Stimulated activated CD8-positive, alpha-beta memory T cell treated with anti-CD3 and anti-CD28 coated beads, Interleukin-4, amount 100 ng/mL, for 4 hours (primary cell): ENCODE measurements at regions not wholly inside any gene's neighbourhood (a gene's known extent, or its start where the extent isn't known, plus 50 kb on each side); places are given as distances from the start of the nearest gene placed in this dataset.

Experiments
- DNase-seq, 2 donors: peaks; one replicate each; pipeline ENCODE4 v3.0.0-alpha.2; 2020; ENCODE audit warnings: low read depth in 2 of 2, low spot score in 1 of 2

DNA sequence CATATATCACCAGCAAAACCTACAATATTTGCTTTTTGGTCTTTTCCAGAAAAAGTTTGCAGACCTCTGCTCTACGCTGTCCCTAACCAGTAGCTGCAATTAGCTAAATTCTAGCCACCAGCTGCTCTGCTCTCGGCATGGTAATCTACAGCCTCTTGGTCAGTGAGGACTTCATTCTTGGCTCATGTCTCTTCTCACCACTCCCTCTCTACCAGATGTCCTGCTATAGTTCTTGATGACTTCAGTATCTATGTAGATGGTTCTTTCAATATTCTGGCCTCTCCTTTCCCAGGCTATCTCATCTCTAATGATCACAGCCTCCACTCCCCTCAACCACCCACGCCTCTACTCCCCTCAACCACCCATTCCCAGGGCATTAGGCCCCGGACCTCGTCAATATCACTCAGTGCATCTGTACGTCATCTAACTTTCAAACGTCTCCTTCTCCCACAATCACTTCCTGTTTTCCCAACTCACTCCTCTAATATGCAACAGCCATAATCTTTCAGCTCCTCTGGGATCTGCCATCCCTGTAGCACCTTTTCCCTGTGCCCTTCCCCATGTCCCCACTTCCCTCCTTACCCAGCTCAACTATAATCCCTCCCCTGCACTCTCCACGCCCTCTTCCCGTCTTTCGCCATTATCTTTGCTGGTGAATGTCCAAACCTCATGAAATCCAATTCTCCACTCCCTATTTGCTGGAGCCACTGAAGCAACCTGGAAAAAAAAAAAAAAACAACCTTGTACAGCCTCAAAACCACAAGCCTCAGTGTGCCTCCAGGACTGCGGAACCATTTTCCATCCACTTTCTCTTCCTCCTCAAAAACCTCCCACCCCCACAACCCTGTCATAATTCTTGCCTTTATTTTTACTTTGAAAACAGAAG is 429.4 kb upstream of the PROK2 start:
- DNase-seq = no peak

DNA sequence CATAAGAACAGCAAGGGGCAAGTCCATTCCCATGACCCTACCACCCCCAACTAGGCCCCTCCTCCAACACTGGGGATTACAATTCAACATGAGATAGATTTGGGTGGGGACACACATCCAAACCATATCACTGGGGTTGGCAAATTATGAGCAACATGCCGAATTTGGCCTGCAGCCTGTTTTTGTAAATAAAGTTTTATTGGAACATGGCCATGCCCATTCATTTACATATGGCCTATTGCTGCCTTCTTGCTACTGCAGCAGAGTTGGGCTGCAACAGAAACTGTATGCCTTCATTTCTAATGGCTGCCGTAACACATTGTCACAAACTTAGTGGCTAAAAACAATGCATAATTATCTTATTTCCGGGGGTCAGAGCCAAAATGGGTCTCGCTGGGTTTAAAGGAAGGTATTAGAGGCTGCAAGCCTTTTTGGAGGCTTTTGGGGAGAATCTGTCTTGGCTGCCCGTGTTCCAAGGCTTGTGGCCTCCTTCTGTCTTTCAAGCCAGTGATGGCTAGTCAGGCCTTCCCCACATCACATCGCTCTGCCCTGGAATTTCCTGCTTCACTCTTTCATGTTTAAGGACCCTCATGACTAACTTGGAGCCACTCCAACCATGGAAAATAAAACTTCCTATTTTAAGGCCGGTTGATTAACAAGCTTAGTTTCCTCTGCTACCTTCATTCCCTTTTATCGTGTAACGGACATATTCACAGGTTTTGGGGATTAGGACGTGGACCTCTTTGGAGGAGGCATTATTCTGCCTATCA is 428.5 kb upstream of the PROK2 start:
- DNase-seq = no peak

DNA sequence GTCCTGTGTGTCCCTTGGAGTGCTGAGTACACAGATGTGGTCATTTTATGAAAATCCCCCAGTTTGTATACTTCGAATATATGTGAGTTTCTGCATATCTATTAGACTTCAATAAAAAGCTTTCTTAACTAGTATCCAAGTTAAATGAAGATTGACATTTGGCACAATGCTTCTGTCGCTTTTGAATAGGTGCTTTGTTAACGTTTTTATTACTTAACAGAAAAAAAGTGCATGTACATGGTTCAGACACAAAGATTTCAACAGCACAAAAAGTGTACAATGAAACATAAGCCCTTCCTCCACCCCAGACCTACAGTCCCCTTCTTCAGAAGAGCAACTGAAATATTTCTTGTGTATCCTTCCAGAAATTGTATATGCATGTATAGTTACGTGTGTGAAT is 427.4 kb upstream of the PROK2 start:
- no peak for DNase-seq

DNA sequence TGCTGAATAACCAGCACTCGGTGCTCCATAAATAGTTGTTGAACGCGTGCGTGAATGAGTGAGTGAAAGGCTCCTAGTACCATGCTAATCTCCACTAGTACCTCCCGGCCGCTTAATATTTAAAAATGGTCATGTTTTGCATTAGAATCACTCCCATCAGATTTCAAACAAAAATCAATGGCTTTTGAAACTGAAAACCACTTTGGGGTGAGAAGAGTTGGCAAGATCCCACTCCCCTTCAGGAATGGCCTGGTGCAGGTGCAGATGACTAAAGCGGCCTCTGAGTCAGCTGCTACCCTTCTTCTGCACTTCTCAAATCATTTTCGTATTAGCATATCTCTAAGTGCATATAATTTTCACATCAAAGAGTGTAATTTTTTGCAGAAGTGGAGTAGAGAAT is 425.3 kb upstream of the PROK2 start:
- DNase-seq = no peak

DNA sequence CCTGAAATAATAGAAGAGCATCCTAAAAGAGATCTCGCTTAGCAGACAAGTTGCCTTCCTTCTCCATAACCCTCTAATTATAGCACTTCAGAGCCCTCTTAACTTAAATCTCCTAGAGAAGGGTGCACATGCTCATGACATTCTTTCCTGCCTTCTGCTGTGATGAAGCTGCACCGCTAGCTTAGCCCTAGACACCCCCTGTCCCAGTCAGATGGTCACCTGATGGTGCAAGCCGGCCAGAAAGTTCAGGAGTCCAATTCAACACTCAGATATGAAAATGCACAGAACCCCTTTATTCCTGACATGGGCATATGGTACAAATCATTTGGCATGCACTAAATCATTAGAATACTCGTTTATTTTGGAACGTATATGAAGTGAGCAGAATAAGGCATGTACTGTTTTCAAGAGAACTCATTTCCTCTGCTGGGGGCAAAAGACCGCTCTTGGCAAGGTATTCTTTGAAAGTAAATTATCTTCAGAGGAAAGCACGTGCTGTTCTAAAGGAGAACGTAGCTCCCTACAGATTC is 420.4 kb upstream of the PROK2 start:
- DNase-seq = no peak

DNA sequence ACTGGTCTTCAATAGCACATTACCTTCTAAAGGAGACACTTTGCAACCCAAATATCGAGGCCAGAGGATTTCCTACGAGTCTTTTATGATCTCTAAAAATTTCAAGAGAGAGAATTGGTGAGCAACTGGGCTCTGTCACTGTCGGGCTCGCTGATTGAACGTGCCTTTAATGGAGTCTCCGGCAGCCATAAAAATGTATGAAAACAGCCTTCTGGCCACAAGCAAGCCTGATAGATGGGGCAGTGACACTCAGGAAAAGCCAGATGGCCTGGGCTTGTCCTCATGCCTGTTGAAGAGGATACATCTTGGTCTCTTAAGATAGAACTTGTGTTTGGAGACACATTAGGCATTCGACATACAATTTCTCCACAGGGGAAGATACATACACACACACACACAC is 419.5 kb upstream of the PROK2 start:
- no peak for DNase-seq

DNA sequence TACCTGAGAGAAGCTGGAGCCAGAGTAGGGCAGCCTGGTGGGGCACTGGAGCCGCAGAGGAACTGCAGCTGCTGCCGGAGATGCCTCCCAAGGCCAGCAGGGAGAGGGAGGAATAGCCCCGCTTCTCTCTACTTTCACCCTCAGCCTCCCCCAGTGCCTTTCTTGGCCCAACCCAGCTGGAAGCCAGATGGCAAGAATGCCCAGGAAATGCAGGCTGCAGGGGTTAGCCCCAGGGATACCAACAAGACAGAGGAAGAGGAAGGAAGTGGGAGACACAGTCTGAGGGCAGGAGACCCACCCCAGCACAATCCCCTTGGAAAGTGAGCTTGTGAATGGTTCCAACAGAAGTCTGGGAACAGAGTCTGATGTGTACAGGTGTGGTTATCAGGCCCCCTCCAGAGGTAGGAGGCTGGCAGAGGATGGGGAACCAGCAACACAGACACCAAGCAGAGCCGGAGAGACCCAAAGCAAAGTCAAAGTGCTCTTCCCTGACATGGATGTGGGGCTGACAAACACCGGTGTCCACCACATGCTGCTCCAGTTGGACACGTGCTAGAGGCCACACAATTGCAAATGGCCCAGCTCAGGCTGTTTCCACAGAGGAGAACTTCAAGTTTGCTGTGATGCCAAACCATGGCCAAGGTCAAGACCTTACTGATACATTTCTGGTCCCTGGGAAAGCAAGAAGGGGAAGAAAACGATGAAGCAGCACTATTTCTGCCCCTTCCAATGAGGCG is 418.8 kb upstream of the PROK2 start:
- no peak for DNase-seq

DNA sequence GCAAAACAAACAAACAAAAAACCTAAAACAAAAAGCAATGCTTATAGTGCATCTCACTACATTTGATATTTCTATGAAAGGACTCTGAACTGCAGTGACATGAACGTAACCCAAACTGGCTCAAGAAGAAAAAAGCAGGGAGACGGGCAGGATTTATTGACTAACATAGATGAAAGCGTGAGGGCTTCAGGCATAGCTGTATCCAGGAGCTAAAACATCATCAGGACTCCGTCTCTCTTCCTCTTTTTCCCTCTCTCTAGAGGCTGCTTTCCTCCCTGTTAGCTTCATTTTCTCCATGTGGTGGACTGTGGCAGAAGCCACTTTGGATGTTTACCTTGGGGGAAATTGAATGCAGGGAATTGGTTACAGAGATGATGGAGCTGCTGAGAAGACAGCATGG is 418.2 kb upstream of the PROK2 start:
- no peak for DNase-seq

DNA sequence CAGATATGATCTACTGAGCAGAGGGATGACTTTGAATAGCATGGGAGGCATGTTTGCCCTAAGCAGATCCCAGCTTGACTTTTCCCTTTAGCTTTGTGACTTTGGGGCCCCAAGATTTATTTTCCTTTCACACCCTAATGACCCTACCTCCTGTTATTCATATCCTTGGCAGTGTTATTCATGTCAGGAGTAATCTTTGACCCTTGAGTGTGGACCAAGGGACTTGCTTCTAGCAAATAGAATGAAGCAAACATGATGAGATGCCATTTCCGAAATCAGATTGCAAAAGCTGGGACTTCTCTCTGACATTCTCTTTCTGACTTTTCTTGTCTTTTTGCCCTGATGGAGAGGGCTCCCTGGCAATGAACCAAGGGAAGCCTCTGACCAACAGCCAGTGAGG is 415.4 kb upstream of the PROK2 start:
- no peak for DNase-seq

DNA sequence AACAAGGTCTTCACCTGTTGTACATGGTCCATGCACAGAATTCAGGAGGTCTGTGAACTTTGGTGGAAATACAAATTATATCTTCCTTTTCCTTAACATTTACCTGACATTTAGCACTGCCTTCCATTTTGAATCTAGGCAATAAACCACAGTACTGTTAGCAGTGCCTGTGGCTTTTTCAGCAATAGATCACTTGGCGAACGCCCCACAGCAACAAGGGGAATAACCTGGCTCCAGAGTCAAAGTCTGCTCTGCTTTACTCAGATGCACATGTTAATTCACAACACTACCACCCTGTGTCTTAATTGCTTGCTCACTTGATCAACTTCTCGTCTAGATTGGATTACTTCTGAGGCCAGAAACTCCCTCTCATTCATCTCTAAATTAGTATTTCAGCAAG is 414.6 kb upstream of the PROK2 start:
- DNase-seq = no peak

DNA sequence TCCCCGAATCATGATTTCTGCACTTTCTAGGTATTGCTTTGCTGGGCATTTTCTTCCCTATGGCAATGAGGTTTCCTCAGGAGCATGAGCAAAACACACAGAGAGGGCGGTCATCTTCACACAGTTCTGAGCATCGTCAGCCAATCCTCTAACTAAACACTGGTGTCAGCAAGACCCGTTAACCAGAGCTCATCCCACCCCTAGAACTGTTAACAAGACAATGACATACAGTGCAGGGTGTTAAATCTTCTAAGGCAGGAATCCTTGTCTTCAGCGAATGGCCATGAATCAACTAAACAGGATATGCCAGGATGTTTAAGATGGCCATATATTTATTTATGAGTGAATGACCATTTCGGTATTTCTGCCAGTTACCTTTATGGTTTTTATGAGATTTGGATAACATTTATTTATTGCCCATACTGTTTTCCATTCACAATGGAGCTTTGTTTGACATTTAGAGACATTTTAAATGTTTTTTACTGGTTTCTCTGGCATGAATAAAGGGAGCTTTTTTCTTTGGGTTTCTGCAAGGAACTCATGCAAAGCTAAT is 411.5 kb upstream of the PROK2 start:
- DNase-seq = no peak

DNA sequence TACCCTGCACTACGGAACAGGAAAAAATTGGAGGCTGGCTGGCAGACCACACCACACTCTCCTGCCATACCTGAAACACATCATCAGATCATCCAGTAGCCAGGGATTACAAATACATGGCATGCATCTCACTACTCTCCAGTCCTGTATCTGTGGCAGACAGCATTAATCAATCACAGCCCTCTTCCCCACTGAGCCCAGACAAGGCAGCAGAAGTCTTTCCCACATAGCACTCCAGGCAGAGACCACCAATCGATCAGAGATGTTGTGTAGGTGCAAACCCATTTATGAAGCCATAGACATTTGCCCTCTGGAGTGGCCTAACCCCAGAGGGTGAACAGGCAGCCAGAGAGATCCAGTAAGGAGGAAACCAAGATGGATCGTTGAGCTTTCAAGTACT is 410.9 kb upstream of the PROK2 start:
- DNase-seq = no peak

DNA sequence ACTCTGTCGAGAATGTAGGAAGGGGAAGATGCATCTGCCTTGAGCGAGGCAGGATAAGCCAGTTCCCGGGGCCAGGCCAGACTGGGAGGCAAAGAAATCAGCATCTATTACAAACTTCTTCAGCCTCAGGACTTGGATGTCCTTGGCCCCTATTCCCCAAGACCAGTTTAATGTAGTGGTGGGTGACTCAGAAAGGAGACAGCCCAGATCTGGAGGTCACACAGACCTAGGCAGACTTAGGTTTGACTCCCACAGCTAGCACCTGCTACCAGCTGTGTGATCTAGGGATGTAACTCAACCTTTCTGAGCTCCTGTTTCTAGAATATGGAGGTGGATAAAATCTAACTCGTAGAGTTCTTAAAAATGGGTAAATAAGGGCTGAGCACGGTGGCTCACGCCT is 409.5 kb upstream of the PROK2 start:
- DNase-seq = no peak

DNA sequence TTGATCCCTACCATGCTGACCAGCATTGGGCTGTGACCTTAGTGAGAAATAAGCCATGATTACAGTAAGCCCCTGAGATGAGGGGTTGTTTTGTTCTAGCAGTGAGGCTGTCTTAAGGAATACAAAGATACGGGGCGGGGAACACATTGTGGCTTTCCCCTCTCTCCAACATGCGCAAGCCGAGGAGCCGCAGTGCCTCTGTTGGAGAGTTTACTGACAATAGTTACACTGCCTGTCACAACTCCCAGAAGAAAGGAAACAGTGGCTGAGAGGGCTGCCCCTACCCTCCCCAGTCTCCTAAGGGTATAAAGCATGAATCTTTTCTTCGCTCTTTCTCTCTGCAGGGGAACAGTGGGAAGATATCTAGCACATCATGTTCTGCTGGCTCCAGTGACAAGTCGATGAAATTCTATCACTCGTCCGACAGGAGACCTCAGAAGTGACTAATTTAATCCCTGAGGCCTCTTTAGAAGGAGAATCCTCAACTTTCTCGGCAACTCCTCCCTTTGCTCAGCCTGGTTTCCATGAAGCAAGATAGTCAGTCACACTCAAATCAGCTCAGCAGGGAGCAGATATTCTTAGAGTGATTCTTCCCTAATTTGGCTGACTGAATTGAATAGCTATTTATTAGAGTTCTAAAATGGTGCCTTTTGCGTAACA is 409.0 kb upstream of the PROK2 start:
- DNase-seq = no peak

DNA sequence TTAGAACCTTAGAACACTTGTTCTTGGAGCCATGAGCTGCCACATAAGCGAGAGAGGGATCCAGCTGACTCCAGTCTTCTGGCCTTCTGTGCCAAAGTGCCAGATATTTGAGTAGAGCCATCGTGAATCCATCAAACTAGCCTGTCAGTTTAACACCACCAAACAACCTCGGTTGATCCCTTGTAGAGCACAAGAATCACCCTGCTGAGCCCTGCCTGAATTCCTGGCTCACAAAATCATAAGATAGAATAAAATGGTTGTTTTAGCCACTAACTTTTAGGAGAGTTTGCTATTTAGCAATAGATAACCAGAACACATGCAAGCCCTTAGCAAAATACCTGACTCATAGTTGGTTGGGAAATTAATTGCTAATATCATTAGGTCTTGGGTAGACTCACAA is 407.6 kb upstream of the PROK2 start:
- DNase-seq = no peak

DNA sequence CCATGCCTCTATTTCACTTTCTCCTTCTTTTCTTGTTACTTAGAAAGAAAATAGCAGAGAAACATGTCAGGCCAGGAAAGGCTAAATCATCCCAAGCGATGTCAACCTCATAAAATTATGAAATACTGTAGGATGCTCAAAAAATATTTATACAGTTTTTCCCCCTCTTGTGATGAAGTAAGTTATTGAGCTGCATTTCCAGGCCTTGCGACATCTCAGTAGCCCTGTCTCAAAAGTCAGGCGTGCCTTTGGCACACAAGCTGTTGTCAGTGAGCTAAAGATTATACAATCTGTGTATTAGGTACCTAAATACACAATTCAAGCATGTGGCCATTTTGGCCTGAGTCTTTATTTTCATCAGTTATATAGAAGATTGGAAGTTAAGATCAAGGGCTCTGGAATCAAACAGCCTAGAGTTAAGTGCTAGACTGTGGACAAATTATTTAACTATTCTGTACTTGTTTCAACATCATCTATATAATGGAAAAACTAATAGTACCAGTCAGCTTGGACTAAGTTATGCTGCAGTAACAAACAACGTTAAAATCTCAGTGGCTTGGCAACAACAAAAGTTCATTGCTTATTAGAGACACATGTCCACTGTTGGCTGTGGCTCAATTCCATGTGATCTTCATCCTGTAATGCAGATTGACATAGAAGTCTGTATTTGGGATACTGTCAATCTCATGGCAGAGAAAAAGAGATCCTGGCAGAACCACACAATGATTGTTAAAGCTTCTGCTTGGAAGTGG is 406.4 kb upstream of the PROK2 start:
- no peak for DNase-seq

DNA sequence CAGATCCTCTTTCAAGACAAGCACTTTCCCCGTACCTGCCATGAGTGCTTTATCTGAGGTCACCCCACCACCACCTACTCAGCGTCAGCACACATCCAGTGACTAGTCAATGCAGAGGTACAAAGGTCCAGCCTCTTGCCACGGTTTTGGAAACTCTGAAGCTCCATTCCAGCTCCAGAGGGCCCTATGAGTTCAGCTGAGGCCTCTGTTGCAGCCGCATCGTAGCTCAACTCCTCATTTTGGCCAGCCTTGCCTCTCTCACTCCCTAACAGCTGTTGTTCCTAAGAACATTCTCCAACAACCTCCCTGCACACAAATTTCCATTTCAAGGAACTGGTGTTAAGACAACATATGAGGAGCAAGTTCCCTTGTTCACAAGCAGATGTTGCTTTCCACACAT is 405.1 kb upstream of the PROK2 start:
- DNase-seq = no peak

DNA sequence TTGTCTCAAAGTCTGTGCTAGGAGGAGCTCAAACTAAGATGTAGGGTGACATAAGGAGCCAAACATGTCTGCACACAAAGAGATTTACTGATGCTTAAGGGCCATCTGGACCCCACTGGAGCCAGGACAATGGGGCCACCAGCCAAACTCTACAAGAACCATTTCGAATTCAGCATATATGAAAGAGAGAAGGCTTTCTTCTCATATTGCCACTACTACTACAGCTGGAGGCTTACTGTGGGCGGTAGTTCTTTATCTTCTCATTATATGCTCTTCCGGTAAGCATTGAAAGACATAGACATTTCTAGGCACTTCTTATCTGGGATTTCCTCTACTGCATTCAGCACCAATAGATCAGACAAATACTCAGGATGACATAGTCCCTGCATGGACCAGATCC is 404.4 kb upstream of the PROK2 start:
- DNase-seq = no peak

DNA sequence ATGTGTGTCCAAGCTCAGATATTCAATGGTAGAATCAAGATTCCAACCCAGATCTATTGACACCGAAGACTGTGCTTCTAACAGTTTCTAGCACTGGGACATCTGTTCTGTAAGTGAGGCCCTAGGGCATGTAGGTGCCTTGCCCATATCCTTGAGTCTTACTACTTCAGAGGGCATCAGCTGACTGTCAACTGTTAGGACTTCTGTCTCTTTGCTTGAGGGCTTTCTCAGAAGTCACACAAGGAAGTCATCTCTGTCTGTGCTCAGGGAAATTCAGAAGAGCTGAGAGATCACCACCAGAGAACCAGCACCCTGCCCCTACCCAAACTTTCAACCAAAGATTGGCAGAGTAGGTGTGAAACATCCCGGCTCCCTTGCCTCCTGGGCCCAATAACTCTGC is 403.6 kb upstream of the PROK2 start:
- no peak for DNase-seq

DNA sequence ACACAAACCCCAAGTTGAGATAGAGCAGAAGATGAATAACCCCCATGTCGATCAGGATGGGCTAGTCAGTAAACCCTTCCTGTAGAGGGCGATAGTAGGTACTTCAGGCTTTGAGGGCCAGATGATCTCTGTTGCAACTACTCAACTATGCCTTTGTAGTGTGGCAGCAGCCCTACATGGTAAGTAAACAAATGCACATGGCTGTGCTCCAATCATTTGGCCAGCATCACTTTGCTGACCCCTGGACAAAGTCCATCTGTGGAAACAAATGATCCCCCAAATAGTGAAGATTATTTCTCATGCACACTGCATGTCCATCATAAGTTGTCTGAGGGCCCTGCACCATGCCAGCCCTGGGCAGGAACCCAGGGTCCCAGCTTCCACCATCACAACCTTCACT is 402.2 kb upstream of the PROK2 start:
- DNase-seq = no peak
